HUES64 (cell line): ENCODE measurements at regions not wholly inside any gene's neighbourhood (a gene's known extent, or its start where the extent isn't known, plus 50 kb on each side); places are given as distances from the start of the nearest gene placed in this dataset.
A peak's percentile ranks its signal among the peaks of the same experiment; 100 is the strongest.

Experiments
- H3K27ac ChIP-seq: 2 replicates; pipeline ENCODE4 v1.7.0; 2013; ENCODE audit warnings: low read depth, low read length, inconsistent platforms
- H3K27me3 ChIP-seq: 2 replicates; pipeline ENCODE4 v1.6.1; 2013; ENCODE audit warnings: mild to moderate bottlenecking, low read length; ENCODE audit not compliant: insufficient read depth
- H3K36me3 ChIP-seq: 2 replicates; pipeline ENCODE4 v1.6.1; 2013; ENCODE audit warnings: mild to moderate bottlenecking, low read length; ENCODE audit not compliant: insufficient read depth
- H3K4me1 ChIP-seq: 2 replicates; pipeline ENCODE4 v1.6.1; 2013; ENCODE audit warnings: mild to moderate bottlenecking, low read length, moderate library complexity; ENCODE audit not compliant: insufficient read depth
- H3K4me3 ChIP-seq: 2 replicates; pipeline ENCODE4 v1.5.1; 2013; ENCODE audit warnings: mild to moderate bottlenecking, low read length, moderate library complexity
- H3K9ac ChIP-seq: 2 replicates; pipeline ENCODE4 v1.6.1; 2013; ENCODE audit warnings: mild to moderate bottlenecking, low read depth, low read length
- H3K9me3 ChIP-seq: 2 replicates; pipeline ENCODE4 v1.6.1; 2013; ENCODE audit warnings: low read depth, low read length; ENCODE audit not compliant: insufficient read depth
- WGBS: fragments of 150-250, 120-280 bp; methylation state at CpG from one replicate; pipeline ENCODE4 v1.1.7; 2013; ENCODE audit warnings: missing lambda C conversion rate; 5-methylcytosine and 5-hydroxymethylcytosine counted together

GRCh38 chr5:73298251-73298771 lies 125.3 kb downstream of the TMEM174 start:
- Histone ChIP-seq H3K9me3 (no peaks in the 10 kb centered on the region), H3K9ac (no peak overlapping the region), H3K27ac (no peak overlapping the region), H3K4me3 (peak overlapping the region; percentile 39), H3K27me3 (peaks cover 94% of the 10 kb centered on the region), H3K4me1 (peaks cover 19% of the 10 kb centered on the region), H3K36me3 (no peaks in the 10 kb centered on the region)
- WGBS = 1% methylated on average over 50 of the region's 50 CpGs

DNA sequence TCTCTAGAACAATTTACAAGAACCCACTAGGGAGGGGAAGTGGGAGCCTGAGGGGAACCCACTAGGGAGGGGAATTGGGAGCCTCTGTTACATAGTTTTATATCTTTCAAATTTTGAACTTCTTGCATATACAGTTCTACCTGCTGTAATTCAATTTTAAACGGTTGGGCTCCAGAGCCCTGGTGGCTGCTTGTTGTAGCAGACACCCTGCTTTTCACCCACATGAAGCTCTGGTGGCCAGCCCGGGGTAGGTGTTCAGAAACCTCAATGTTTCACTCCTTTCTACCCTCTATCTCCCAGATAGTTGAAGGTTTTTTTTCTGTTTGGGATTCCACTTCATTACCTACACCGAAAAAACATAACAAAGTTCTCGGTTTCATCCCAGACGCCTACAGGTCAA lies 124.4 kb downstream of the TMEM174 start:
- Histone ChIP-seq H3K36me3 (no peaks in the 10 kb centered on the region), H3K27ac (no peak overlapping the region), H3K27me3 (peaks cover 94% of the 10 kb centered on the region), H3K9me3 (no peaks in the 10 kb centered on the region), H3K4me3 (no peak overlapping the region), H3K9ac (no peak overlapping the region), H3K4me1 (peaks cover 19% of the 10 kb centered on the region)
- 61% methylated on average over 4 of the region's 5 CpGs for WGBS

DNA sequence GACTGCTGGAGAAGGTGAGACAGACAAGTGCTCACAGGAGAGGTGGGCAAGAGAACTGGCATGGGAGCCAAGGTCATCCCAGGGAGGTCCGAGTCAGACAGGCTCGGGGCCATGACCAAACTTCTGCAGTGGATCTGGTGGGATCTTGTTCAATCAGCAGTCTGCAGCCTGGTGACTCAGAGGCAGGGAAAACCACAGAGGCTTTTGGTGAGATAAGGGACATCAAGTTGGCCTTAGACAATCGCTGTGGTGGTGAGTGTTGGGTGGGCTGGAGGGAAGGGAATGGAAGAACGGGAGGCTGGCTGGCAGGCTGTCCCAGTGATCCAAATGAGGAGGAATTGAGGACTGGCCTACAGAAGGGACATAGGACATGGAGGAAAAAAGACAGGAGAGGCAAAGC lies 123.8 kb downstream of the TMEM174 start:
- 71% methylated on average over 4 of the region's 4 CpGs for WGBS
- H3K4me3 ChIP-seq = no peak overlapping the region
- no peak overlapping the region for H3K27ac ChIP-seq

GRCh38 chr5:73295921-73296320 lies 122.9 kb downstream of the TMEM174 start:
- no peak overlapping the region for H3K27ac ChIP-seq
- H3K9ac ChIP-seq = no peak overlapping the region
- no peaks in the 10 kb centered on the region for H3K36me3 ChIP-seq
- H3K4me1 ChIP-seq = peaks cover 18% of the 10 kb centered on the region
- WGBS = 83% methylated on average over 2 of the region's 4 CpGs
- no peaks in the 10 kb centered on the region for H3K9me3 ChIP-seq
- peaks cover 93% of the 10 kb centered on the region for H3K27me3 ChIP-seq
- H3K4me3 ChIP-seq = no peak overlapping the region

More for the DNA sequence above, 123.8 kb downstream of the TMEM174 start:
- H3K9me3 ChIP-seq = no peaks in the 10 kb centered on the region
- peaks cover 93% of the 10 kb centered on the region for H3K27me3 ChIP-seq
- H3K9ac ChIP-seq = no peak overlapping the region
- peaks cover 19% of the 10 kb centered on the region for H3K4me1 ChIP-seq
- H3K36me3 ChIP-seq = no peaks in the 10 kb centered on the region

DNA sequence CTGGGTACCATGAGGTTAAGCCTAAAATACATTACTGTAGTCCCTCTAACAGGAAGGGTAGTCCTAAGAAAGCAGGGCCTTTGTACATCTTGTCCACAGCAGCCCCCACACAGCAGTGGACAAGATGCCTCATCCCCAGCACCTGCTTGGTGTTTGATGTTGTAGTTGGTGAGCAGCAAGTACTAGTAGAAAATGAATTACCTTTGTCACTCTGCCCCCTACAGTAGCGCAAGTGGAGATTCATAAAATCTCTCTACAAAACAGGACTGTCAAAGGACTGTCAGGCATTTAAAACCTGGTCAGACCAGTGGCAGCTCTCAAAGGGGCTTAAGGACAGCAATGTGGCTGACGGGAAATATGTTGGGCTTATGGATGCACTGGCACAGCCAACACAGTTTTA lies 122.5 kb downstream of the TMEM174 start:
- no peaks in the 10 kb centered on the region for H3K36me3 ChIP-seq
- H3K9me3 ChIP-seq = no peaks in the 10 kb centered on the region
- no peak overlapping the region for H3K27ac ChIP-seq
- H3K4me3 ChIP-seq = no peak overlapping the region
- H3K9ac ChIP-seq = no peak overlapping the region
- peaks cover 18% of the 10 kb centered on the region for H3K4me1 ChIP-seq
- WGBS = 73% methylated on average over 2 of the region's 2 CpGs
- peaks cover 92% of the 10 kb centered on the region for H3K27me3 ChIP-seq

GRCh38 chr5:73292816-73293459 lies 119.9 kb downstream of the TMEM174 start:
- no peaks in the 10 kb centered on the region for H3K36me3 ChIP-seq
- H3K4me1 ChIP-seq = peaks cover 31% of the 10 kb centered on the region
- no peaks in the 10 kb centered on the region for H3K9me3 ChIP-seq
- no peak overlapping the region for H3K9ac ChIP-seq
- H3K4me3 ChIP-seq = no peak overlapping the region
- no peak overlapping the region for H3K27ac ChIP-seq
- peaks cover 68% of the 10 kb centered on the region for H3K27me3 ChIP-seq
- 83% methylated on average over 6 of the region's 7 CpGs for WGBS

DNA sequence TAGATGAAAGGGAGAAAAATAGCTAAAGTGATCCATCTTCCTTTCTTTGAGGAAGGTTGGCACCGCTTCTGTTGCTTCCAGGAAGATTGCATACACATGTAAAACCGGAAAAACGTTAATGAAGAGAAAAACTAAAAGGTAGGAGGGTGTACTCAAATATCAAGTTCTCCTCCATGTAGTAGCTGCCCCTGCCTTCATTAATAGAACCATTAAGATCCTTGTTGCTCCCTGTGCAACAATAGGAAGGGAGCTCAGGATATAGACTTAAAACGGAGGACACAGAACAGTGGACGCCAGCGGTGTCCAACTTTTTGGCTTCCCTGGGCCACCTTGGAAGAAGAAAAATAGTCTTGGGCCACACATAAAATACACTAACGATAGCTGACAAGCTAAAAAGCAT lies 118.9 kb downstream of the TMEM174 start:
- Histone ChIP-seq H3K4me3 (no peak overlapping the region), H3K27ac (no peak overlapping the region), H3K27me3 (peaks cover 57% of the 10 kb centered on the region), H3K9me3 (no peaks in the 10 kb centered on the region), H3K9ac (no peak overlapping the region), H3K4me1 (peaks cover 31% of the 10 kb centered on the region), H3K36me3 (no peaks in the 10 kb centered on the region)
- WGBS = 94% methylated on average over 6 of the region's 7 CpGs

GRCh38 chr5:73290242-73290641 lies 117.2 kb downstream of the TMEM174 start:
- H3K9me3 ChIP-seq = no peaks in the 10 kb centered on the region
- WGBS = 86% methylated on average over 3 of the region's 3 CpGs

GRCh38 chr5:73288803-73289720 lies 116.1 kb downstream of the TMEM174 start:
- H3K9ac ChIP-seq = no peak overlapping the region
- H3K4me1 ChIP-seq = peaks cover 26% of the 10 kb centered on the region
- no peaks in the 10 kb centered on the region for H3K9me3 ChIP-seq
- H3K36me3 ChIP-seq = no peaks in the 10 kb centered on the region
- peak overlapping the region; percentile 18; the same call in 1 of the 2 replicates for H3K4me3 ChIP-seq
- 49% methylated on average over 6 of the region's 6 CpGs for WGBS
- H3K27me3 ChIP-seq = peaks cover 30% of the 10 kb centered on the region
- H3K27ac ChIP-seq = peak overlapping the region; percentile 31; the same call in 1 of the 2 replicates

More at GRCh38 chr5:73290242-73290641, 117.2 kb downstream of the TMEM174 start:
- peaks cover 26% of the 10 kb centered on the region for H3K4me1 ChIP-seq
- no peak overlapping the region for H3K4me3 ChIP-seq
- H3K9ac ChIP-seq = no peak overlapping the region
- H3K27me3 ChIP-seq = peaks cover 41% of the 10 kb centered on the region
- H3K27ac ChIP-seq = no peak overlapping the region
- no peaks in the 10 kb centered on the region for H3K36me3 ChIP-seq

- peaks cover 34% of the 10 kb centered on the region for H3K4me1 ChIP-seq
- no peak overlapping the region for H3K9ac ChIP-seq
- peaks cover 14% of the 10 kb centered on the region for H3K27me3 ChIP-seq
- no peaks in the 10 kb centered on the region for H3K36me3 ChIP-seq
- 90% methylated on average over 1 of the region's 1 CpG for WGBS
- no peak overlapping the region for H3K27ac ChIP-seq
- H3K9me3 ChIP-seq = no peaks in the 10 kb centered on the region
- no peak overlapping the region for H3K4me3 ChIP-seq
Measured at GRCh38 chr5:73286896-73287295, 113.9 kb downstream of the TMEM174 start.

DNA sequence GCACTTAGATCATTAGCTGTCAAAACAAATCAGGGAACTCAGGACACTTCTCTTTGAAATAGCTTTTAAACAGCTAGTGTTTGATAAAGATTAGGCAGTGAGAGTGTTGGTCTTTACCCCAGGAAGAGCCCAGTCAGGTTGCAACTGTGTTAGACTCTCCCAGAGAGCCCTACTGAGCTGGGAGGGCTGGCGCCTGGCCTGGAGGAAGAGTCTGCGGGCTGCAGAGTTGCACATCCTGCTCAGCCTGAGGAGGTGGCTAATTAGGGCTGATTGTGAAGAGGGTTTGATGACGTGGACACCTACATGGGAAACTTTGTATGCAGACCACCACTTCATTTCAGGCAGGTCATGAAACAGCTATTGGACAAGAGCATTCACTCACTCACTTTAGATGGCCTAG lies 112.0 kb downstream of the TMEM174 start:
- WGBS = 93% methylated on average over 3 of the region's 3 CpGs

More for the DNA sequence above, 112.0 kb downstream of the TMEM174 start:
- no peak overlapping the region for H3K4me3 ChIP-seq
- no peaks in the 10 kb centered on the region; the same call in 1 of the 2 replicates for H3K27me3 ChIP-seq
- no peaks in the 10 kb centered on the region for H3K36me3 ChIP-seq
- peaks cover 39% of the 10 kb centered on the region for H3K4me1 ChIP-seq
- H3K9ac ChIP-seq = no peak overlapping the region
- no peak overlapping the region for H3K27ac ChIP-seq
- no peaks in the 10 kb centered on the region for H3K9me3 ChIP-seq
